ENCODE measurements at regions not wholly inside any gene's neighbourhood (a gene's known extent, or its start where the extent isn't known, plus 50 kb on each side); places are given as distances from the start of the nearest gene placed in this dataset.

DNA sequence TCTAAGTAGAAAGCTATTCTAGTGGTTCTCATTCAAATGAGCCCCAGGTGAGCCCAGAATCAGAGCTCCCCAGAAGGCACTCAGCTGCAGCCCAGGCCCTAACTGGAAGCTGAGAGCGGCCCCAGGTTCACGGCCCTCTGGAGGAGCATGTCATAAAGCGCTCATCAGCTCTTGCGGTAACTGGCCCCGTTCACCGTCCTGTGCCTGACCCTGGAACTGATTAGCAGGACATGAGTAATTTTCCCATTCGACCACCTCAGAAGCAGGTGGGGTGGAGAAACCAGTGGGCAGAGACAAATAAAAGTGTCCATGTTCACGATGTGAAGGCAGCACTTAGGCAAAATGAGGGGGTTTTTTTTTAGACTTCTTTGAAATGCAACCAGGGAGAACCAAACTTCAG, 136.1 kb upstream of the LYZL2 start:
- Histone ChIP-seq H3K4me1 (ENCODE audit: insufficient read depth) (no peaks in the 10 kb centered on the region), H3K9me3 (ENCODE audit: low read depth) (peaks cover 1% of the 10 kb centered on the region), H4K20me1 (ENCODE audit: insufficient read depth, poor library complexity, severe bottlenecking) (no peaks in the 10 kb centered on the region), H3K4me2 (no peak overlapping the region), H3K4me3 (no peak overlapping the region), H3K79me2 (no peaks in the 10 kb centered on the region), H2AFZ (no peak overlapping the region), H3K27me3 (no peaks in the 10 kb centered on the region), H3K9me2 (replicated peaks; ENCODE audit: insufficient read depth) (no peaks in the 10 kb centered on the region), H3K36me3 (replicated peaks; ENCODE audit: insufficient read depth, low read depth) (no peaks in the 10 kb centered on the region), H3K27ac (no peak overlapping the region)
- TF ChIP-seq EZH2 (IDR thresholded peaks at IDR 0.05; ENCODE audit: borderline replicate concordance), result no peak
- TF ChIP-seq, protein P1, sequence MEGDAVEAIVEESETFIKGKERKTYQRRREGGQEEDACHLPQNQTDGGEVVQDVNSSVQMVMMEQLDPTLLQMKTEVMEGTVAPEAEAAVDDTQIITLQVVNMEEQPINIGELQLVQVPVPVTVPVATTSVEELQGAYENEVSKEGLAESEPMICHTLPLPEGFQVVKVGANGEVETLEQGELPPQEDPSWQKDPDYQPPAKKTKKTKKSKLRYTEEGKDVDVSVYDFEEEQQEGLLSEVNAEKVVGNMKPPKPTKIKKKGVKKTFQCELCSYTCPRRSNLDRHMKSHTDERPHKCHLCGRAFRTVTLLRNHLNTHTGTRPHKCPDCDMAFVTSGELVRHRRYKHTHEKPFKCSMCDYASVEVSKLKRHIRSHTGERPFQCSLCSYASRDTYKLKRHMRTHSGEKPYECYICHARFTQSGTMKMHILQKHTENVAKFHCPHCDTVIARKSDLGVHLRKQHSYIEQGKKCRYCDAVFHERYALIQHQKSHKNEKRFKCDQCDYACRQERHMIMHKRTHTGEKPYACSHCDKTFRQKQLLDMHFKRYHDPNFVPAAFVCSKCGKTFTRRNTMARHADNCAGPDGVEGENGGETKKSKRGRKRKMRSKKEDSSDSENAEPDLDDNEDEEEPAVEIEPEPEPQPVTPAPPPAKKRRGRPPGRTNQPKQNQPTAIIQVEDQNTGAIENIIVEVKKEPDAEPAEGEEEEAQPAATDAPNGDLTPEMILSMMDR (IDR thresholded peaks at IDR 0.05; ENCODE audit: poor library complexity), result no peak
- TF ChIP-seq EZH2phosphoT487 (IDR thresholded peaks at IDR 0.05; ENCODE audit: low read depth, severe bottlenecking, unreplicated experiment), result no peak
- DNase-seq (ENCODE audit: low spot score), result no peak
- WGBS (ENCODE audit: low lambda C conversion rate, missing lambda C conversion rate), result 74% methylated on average over 8 of the region's 8 CpGs

DNA sequence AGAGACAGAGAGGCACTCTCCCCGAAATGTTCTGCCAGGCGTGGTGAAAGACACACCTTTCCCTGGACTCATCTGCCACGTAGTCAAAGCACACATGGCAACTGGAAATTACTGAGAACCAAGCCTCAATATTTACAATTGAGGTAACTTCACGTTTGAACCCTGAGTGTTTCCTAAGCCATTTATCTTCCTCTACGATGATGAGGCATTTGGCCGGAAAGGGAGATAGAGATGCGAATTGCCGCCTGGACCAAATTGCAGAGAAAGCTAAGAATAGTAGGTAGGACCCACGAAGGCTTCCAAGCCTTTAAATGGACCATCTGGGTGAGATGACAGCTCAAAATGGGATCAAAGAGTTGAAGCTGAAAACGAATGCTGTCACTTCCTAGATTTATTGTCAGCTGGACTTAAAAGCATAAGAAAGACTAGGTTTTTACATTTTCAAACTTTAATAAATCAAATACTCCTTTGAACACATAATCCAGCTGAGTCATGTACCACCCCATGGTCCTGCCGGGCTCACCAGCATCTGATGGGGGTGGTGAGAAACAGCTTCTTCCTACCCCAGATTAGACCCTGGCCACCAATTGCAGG, 135.6 kb upstream of the LYZL2 start:
- H3K27me3 ChIP-seq, result no peaks in the 10 kb centered on the region
- no peaks in the 10 kb centered on the region for H3K9me2 ChIP-seq (replicated peaks; ENCODE audit: insufficient read depth)
- no peaks in the 10 kb centered on the region for H3K36me3 ChIP-seq (replicated peaks; ENCODE audit: insufficient read depth, low read depth)
- WGBS (ENCODE audit: low lambda C conversion rate, missing lambda C conversion rate), result 70% methylated on average over 11 of the region's 11 CpGs
- no peaks in the 10 kb centered on the region for H3K79me2 ChIP-seq
- H4K20me1 ChIP-seq (ENCODE audit: insufficient read depth, poor library complexity, severe bottlenecking), result no peaks in the 10 kb centered on the region
- H3K9me3 ChIP-seq (ENCODE audit: low read depth), result no peaks in the 10 kb centered on the region
- no peak for DNase-seq (ENCODE audit: low spot score)
- no peaks in the 10 kb centered on the region for H3K4me1 ChIP-seq (ENCODE audit: insufficient read depth)
- no peak overlapping the region for H3K27ac ChIP-seq
- H3K4me2 ChIP-seq, result no peak overlapping the region
- H3K4me3 ChIP-seq, result no peak overlapping the region
- TF ChIP-seq, protein P1 (IDR thresholded peaks at IDR 0.05; ENCODE audit: poor library complexity), result no peak
- TF ChIP-seq EZH2phosphoT487 (IDR thresholded peaks at IDR 0.05; ENCODE audit: low read depth, severe bottlenecking, unreplicated experiment) (no peak), EZH2 (IDR thresholded peaks at IDR 0.05; ENCODE audit: borderline replicate concordance) (no peak)
- no peak overlapping the region for H2AFZ ChIP-seq

DNA sequence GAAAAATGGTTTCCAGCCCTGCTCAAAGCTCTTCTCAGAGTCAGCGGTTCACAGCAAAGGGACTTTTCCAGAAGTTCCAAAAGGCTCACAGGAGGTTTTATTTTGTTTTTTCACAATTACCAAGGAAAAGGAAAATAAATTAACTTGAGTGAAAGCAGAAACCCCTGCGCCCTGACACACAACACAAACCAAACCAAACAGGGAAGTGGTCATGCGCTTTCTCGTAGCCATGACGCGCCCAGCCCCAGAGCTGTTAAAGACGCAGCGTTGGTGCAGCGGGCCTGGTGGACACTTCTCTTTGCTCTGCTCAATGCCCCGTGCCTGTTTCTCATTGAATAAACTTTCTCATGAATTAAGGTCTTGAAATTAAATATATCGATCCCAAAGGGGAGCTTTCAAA, 134.4 kb upstream of the LYZL2 start:
- Histone ChIP-seq H3K9me2 (replicated peaks; ENCODE audit: insufficient read depth) (no peaks in the 10 kb centered on the region), H3K4me3 (no peak overlapping the region), H4K20me1 (ENCODE audit: insufficient read depth, poor library complexity, severe bottlenecking) (no peaks in the 10 kb centered on the region), H2AFZ (no peak overlapping the region), H3K27ac (no peak overlapping the region), H3K9me3 (ENCODE audit: low read depth) (no peaks in the 10 kb centered on the region), H3K4me1 (ENCODE audit: insufficient read depth) (no peaks in the 10 kb centered on the region), H3K27me3 (no peaks in the 10 kb centered on the region), H3K4me2 (no peak overlapping the region), H3K79me2 (no peaks in the 10 kb centered on the region), H3K36me3 (replicated peaks; ENCODE audit: insufficient read depth, low read depth) (no peaks in the 10 kb centered on the region)
- TF ChIP-seq EZH2 (IDR thresholded peaks at IDR 0.05; ENCODE audit: borderline replicate concordance) (no peak), EZH2phosphoT487 (IDR thresholded peaks at IDR 0.05; ENCODE audit: low read depth, severe bottlenecking, unreplicated experiment) (no peak)
- TF ChIP-seq, protein P1 (IDR thresholded peaks at IDR 0.05; ENCODE audit: poor library complexity), result no peak
- no peak for DNase-seq (ENCODE audit: low spot score)
- 91% methylated on average over 11 of the region's 11 CpGs for WGBS (ENCODE audit: low lambda C conversion rate, missing lambda C conversion rate)

Measured in hepatocyte (in vitro differentiated cells).